ENCODE measurements at regions not wholly inside any gene's neighbourhood (a gene's known extent, or its start where the extent isn't known, plus 50 kb on each side); places are given as distances from the start of the nearest gene placed in this dataset.

DNA sequence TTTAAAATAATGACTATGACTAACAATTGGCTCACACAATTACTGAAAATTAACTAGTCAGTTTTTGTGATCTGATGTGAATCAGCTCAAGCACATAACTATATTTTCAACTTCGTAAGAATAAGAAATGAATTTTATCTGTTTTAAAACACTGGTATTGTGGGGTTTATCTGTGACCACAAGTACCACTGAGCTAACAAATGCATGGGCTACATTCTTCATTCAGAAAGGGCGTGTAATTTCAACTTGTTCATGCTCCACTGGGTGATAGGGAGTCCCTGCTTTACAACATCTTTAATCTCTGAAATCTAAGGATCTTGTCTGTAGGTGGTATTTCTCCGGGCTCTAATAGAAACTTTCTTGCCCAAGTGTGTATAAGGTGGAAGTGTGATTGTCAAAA, 1311.5 kb upstream of the GJE1 start:
- H3K4me3 Mint-ChIP-seq (ENCODE audit: unreplicated experiment) = no peak overlapping the region
- no peak overlapping the region for H3K4me3 ChIP-seq (ENCODE audit: low read depth, low read length)
- H3K27me3 Mint-ChIP-seq (ENCODE audit: insufficient read depth, unreplicated experiment) = no peaks in the 10 kb centered on the region
- BruUV-seq (replicated peaks) = no TSS peak
- no peak for DNase-seq
- intact Hi-C loops (cut with micrococcal nuclease; ENCODE audit: unreplicated experiment) = no loop called here
- no peak overlapping the region for H3K27ac Mint-ChIP-seq (ENCODE audit: unreplicated experiment)
- H3K36me3 Mint-ChIP-seq (ENCODE audit: insufficient read depth, unreplicated experiment) = no peaks in the 10 kb centered on the region
- no peaks in the 10 kb centered on the region for H3K9me3 ChIP-seq
- TF ChIP-seq, protein P1, sequence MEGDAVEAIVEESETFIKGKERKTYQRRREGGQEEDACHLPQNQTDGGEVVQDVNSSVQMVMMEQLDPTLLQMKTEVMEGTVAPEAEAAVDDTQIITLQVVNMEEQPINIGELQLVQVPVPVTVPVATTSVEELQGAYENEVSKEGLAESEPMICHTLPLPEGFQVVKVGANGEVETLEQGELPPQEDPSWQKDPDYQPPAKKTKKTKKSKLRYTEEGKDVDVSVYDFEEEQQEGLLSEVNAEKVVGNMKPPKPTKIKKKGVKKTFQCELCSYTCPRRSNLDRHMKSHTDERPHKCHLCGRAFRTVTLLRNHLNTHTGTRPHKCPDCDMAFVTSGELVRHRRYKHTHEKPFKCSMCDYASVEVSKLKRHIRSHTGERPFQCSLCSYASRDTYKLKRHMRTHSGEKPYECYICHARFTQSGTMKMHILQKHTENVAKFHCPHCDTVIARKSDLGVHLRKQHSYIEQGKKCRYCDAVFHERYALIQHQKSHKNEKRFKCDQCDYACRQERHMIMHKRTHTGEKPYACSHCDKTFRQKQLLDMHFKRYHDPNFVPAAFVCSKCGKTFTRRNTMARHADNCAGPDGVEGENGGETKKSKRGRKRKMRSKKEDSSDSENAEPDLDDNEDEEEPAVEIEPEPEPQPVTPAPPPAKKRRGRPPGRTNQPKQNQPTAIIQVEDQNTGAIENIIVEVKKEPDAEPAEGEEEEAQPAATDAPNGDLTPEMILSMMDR (IDR thresholded peaks at IDR 0.05; ENCODE audit: insufficient read depth in 1 of 2, low read depth in 1 of 2, low read length in 1 of 2, severe bottlenecking in 1 of 2, unreplicated experiment in 1 of 2) = no peak
- POLR2A ChIA-PET = no interaction called here
- no peaks in the 10 kb centered on the region for H3K4me1 Mint-ChIP-seq (ENCODE audit: low read depth, unreplicated experiment)
- CTCF ChIA-PET = no interaction called here
- H3K36me3 ChIP-seq (ENCODE audit: control insufficient read depth, insufficient read depth, low read length) = no peaks in the 10 kb centered on the region
- H3K27me3 ChIP-seq (replicated peaks; ENCODE audit: control insufficient read depth, insufficient read depth, low read length) = no peaks in the 10 kb centered on the region
- no peaks in the 10 kb centered on the region for H3K9me3 Mint-ChIP-seq (ENCODE audit: unreplicated experiment)
- no peaks in the 10 kb centered on the region for H3K4me1 ChIP-seq

DNA sequence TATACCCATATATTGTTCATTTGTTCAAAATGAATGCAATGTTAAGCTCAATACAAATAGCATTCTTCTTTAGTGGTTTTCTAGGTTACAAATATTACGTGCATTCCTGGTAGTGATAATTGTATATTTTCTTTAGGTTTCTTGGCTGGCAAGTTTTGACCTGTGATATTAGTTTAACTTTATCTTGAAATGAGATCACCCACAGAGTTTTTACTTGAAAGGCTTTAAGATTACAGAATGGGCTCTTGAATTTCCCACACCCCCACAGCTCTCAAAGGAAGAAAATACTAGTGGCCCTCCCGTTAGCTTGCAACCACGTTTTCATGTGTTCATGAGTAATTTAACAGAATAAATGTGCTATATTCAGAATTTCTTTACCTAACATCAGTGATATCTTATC, 1315.5 kb upstream of the GJE1 start:
- TF ChIP-seq, protein P1 (IDR thresholded peaks at IDR 0.05; ENCODE audit: insufficient read depth in 1 of 2, low read depth in 1 of 2, low read length in 1 of 2, severe bottlenecking in 1 of 2, unreplicated experiment in 1 of 2) = no peak
- Mint-ChIP-seq H3K27ac (ENCODE audit: unreplicated experiment) (no peak overlapping the region), H3K9me3 (ENCODE audit: unreplicated experiment) (no peaks in the 10 kb centered on the region), H3K27me3 (ENCODE audit: insufficient read depth, unreplicated experiment) (no peaks in the 10 kb centered on the region), H3K36me3 (ENCODE audit: insufficient read depth, unreplicated experiment) (no peaks in the 10 kb centered on the region), H3K4me1 (ENCODE audit: low read depth, unreplicated experiment) (no peaks in the 10 kb centered on the region), H3K4me3 (ENCODE audit: unreplicated experiment) (no peak overlapping the region)
- DNase-seq = no peak
- no peaks in the 10 kb centered on the region for H3K4me1 ChIP-seq
- no TSS peak for BruUV-seq (replicated peaks)
- CTCF ChIA-PET = no interaction called here
- no peaks in the 10 kb centered on the region for H3K9me3 ChIP-seq
- no peak overlapping the region for H3K4me3 ChIP-seq (ENCODE audit: low read depth, low read length)
- POLR2A ChIA-PET = no interaction called here
- H3K27me3 ChIP-seq (replicated peaks; ENCODE audit: control insufficient read depth, insufficient read depth, low read length) = no peaks in the 10 kb centered on the region
- H3K36me3 ChIP-seq (ENCODE audit: control insufficient read depth, insufficient read depth, low read length) = no peaks in the 10 kb centered on the region
- intact Hi-C loops (cut with micrococcal nuclease; ENCODE audit: unreplicated experiment) = no loop called here

- H3K9me3 ChIP-seq = no peaks in the 10 kb centered on the region
- H3K36me3 ChIP-seq (ENCODE audit: control insufficient read depth, insufficient read depth, low read length) = no peaks in the 10 kb centered on the region
- no peaks in the 10 kb centered on the region for H3K27me3 ChIP-seq (replicated peaks; ENCODE audit: control insufficient read depth, insufficient read depth, low read length)
- DNase-seq = no peak
- no peak overlapping the region for H3K4me3 ChIP-seq (ENCODE audit: low read depth, low read length)
- Mint-ChIP-seq H3K9me3 (ENCODE audit: unreplicated experiment) (no peaks in the 10 kb centered on the region), H3K4me3 (ENCODE audit: unreplicated experiment) (no peak overlapping the region), H3K27ac (ENCODE audit: unreplicated experiment) (no peak overlapping the region), H3K4me1 (ENCODE audit: low read depth, unreplicated experiment) (no peaks in the 10 kb centered on the region), H3K27me3 (ENCODE audit: insufficient read depth, unreplicated experiment) (no peaks in the 10 kb centered on the region), H3K36me3 (ENCODE audit: insufficient read depth, unreplicated experiment) (no peaks in the 10 kb centered on the region)
- no peaks in the 10 kb centered on the region for H3K4me1 ChIP-seq
- POLR2A ChIA-PET = no interaction called here
- intact Hi-C loops (cut with micrococcal nuclease; ENCODE audit: unreplicated experiment) = no loop called here
- TF ChIP-seq, protein P1 (IDR thresholded peaks at IDR 0.05; ENCODE audit: insufficient read depth in 1 of 2, low read depth in 1 of 2, low read length in 1 of 2, severe bottlenecking in 1 of 2, unreplicated experiment in 1 of 2) = no peak
- no TSS peak for BruUV-seq (replicated peaks)
- CTCF ChIA-PET = no interaction called here
Measured at GRCh38 chr6:140816681-140817080, 1316.0 kb upstream of the GJE1 start.
